22Rv1 (cell line): ENCODE measurements at regions not wholly inside any gene's neighbourhood (a gene's known extent, or its start where the extent isn't known, plus 50 kb on each side); places are given as distances from the start of the nearest gene placed in this dataset.
"Not testable (repeated sequence)": the region's sequence is repeated elsewhere in the genome, so short reads cannot be mapped to it uniquely, and the experiment has no call there.

Source experiments
- H3K27ac ChIP-seq: fragments of 450-650 bp; 2 replicates; pipeline ENCODE4 v1.5.1; 2017

- not testable (repeated sequence) for H3K27ac ChIP-seq
Observed at GRCh38 chr1:120614931-120615639, 108.7 kb upstream of the NBPF26 start.

- H3K27ac ChIP-seq, result not testable (repeated sequence)
Observed at GRCh38 chr1:120617493-120617892, 106.3 kb upstream of the NBPF26 start.

- not testable (repeated sequence) for H3K27ac ChIP-seq
Observed at GRCh38 chr1:120619867-120620692, 103.7 kb upstream of the NBPF26 start.

- not testable (repeated sequence) for H3K27ac ChIP-seq
Observed at GRCh38 chr1:120620693-120620969, 103.1 kb upstream of the NBPF26 start.

GRCh38 chr1:120621278-120621677, 102.5 kb upstream of the NBPF26 start:
- H3K27ac ChIP-seq, result not testable (repeated sequence)

- not testable (repeated sequence) for H3K27ac ChIP-seq
Observed at GRCh38 chr1:120623539-120623938, 100.2 kb upstream of the NBPF26 start.

- not testable (repeated sequence) for H3K27ac ChIP-seq
Observed at GRCh38 chr1:120624565-120625064, 99.1 kb upstream of the NBPF26 start.

GRCh38 chr1:120629832-120630455, 93.8 kb upstream of the NBPF26 start:
- not testable (repeated sequence) for H3K27ac ChIP-seq

- H3K27ac ChIP-seq, result not testable (repeated sequence)
Observed at GRCh38 chr1:120634816-120635806, 88.6 kb upstream of the NBPF26 start.

- not testable (repeated sequence) for H3K27ac ChIP-seq
Observed at GRCh38 chr1:120640261-120641013, 83.3 kb upstream of the NBPF26 start.

- H3K27ac ChIP-seq, result not testable (repeated sequence)
Observed at GRCh38 chr1:120641014-120641302, 82.8 kb upstream of the NBPF26 start.

- H3K27ac ChIP-seq, result not testable (repeated sequence)
Observed at GRCh38 chr1:120647182-120647581, 76.6 kb upstream of the NBPF26 start.

GRCh38 chr1:120648915-120649623, 74.7 kb upstream of the NBPF26 start:
- H3K27ac ChIP-seq, result not testable (repeated sequence)

- H3K27ac ChIP-seq, result not testable (repeated sequence)
Observed at GRCh38 chr1:120649730-120650129, 74.0 kb upstream of the NBPF26 start.

- H3K27ac ChIP-seq, result not testable (repeated sequence)
Observed at GRCh38 chr1:120654114-120654513, 69.6 kb upstream of the NBPF26 start.

GRCh38 chr1:120655394-120655793, 68.4 kb upstream of the NBPF26 start:
- H3K27ac ChIP-seq, result not testable (repeated sequence)

- not testable (repeated sequence) for H3K27ac ChIP-seq
Observed at GRCh38 chr1:120656116-120656515, 67.6 kb upstream of the NBPF26 start.

- not testable (repeated sequence) for H3K27ac ChIP-seq
Observed at GRCh38 chr1:120657804-120658203, 65.9 kb upstream of the NBPF26 start.

- not testable (repeated sequence) for H3K27ac ChIP-seq
Observed at GRCh38 chr1:120658622-120659021, 65.1 kb upstream of the NBPF26 start.

- H3K27ac ChIP-seq, result not testable (repeated sequence)
Observed at GRCh38 chr1:120659133-120659532, 64.6 kb upstream of the NBPF26 start.
